HepG2 (cell line): ENCODE measurements at regions not wholly inside any gene's neighbourhood (a gene's known extent, or its start where the extent isn't known, plus 50 kb on each side); places are given as distances from the start of the nearest gene placed in this dataset.

Source experiments
- ATAC-seq: fragments of 200-7000 bp; cut with Tn5 transposase; 3 replicates; pipeline ENCODE4 v1.9.1; 2020; ENCODE audit warnings: mild to moderate bottlenecking, moderate library complexity
- BruUV-seq: library from RNA; stranded (reverse); fragments of 400-500 nt; replicated peaks from 2 replicates; lab custom pipeline; 2021; lab: Mats Ljungman, UMichigan
- CTCF ChIA-PET: fragments of 300-600 bp; formaldehyde crosslinking; extraction: SDS; loops from one replicate; lab custom pipeline; 2021; ENCODE audit warnings: low total read pairs, inconsistent platforms, low intra/inter-chr PET ratio; lab: Yijun Ruan, JAX
- POLR2A ChIA-PET: fragments of 350-600 bp; sonication (Branson Sonifier 250); formaldehyde crosslinking; loops from one replicate; lab custom pipeline; 2020; ENCODE audit warnings: antibody characterized with exemption, inconsistent platforms; lab: Yijun Ruan, JAX
- DNase-seq: peaks from one replicate; pipeline ENCODE4 v3.0.0-alpha.2; 2015; ENCODE audit warnings: low spot score
- FAIRE-seq: peaks from 3 replicates; lab custom pipeline; 2011; peaks lifted over from hg19 to GRCh38; lab: Jason Lieb, UNC
- H2AFZ ChIP-seq: one replicate; pipeline ENCODE4 v1.6.1; 2011; ENCODE audit warnings: low read length, inconsistent platforms
- H3K27ac ChIP-seq: fragments of 300-600 bp; 3 replicates; pipeline ENCODE4 v1.8.0; 2011; ENCODE audit warnings: mixed run types, mild to moderate bottlenecking, mixed read lengths, low read length, inconsistent platforms; ENCODE audit not compliant: insufficient read depth; ENCODE audit errors: extremely low read length
- H3K27me3 ChIP-seq, 2 experiments: fragments of 200-600 bp in 1 of 2; 2 replicates in 1 of 2; 3 replicates in 1 of 2; pipeline versions ENCODE4 v1.6.0 to v1.8.0; 2011; ENCODE audit warnings: low read length in 2 of 2, mild to moderate bottlenecking in 2 of 2, moderate library complexity in 2 of 2, inconsistent platforms in 1 of 2; ENCODE audit not compliant: insufficient read depth in 2 of 2, control insufficient read depth in 1 of 2
- H3K36me3 ChIP-seq, 2 experiments: fragments of 200-600 bp in 1 of 2; replicated peaks in 1 of 2; 2 replicates in 1 of 2; 3 replicates in 1 of 2; pipeline versions ENCODE4 v1.5.1 to v1.8.0; 2011; ENCODE audit warnings: low read length in 2 of 2, inconsistent platforms in 1 of 2; ENCODE audit not compliant: insufficient read depth in 2 of 2, control insufficient read depth in 1 of 2
- H3K4me1 ChIP-seq: 2 replicates; pipeline ENCODE4 v1.5.1; 2012; ENCODE audit warnings: low read length, inconsistent platforms; ENCODE audit not compliant: insufficient read depth
- H3K4me2 ChIP-seq: 2 replicates; pipeline ENCODE4 v1.6.0; 2011; ENCODE audit warnings: low read depth, low read length, inconsistent platforms
- H3K4me3 ChIP-seq, 3 experiments: fragments of 200-600 bp in 1 of 3; sonication (generic), shearing (Covaris generic) in 1 of 3; replicated peaks in 1 of 3; 2 replicates each; pipeline ENCODE4 v1.5.1; 2011 to 2016; ENCODE audit warnings: low read length in 3 of 3, inconsistent platforms in 2 of 3, low read depth in 2 of 3, mild to moderate bottlenecking in 2 of 3, control low read depth in 1 of 3, mixed read lengths in 1 of 3; ENCODE audit not compliant: insufficient read depth in 1 of 3
- H3K79me2 ChIP-seq: one replicate; pipeline ENCODE4 v1.6.1; 2011; ENCODE audit warnings: low read length, inconsistent platforms; ENCODE audit not compliant: insufficient read depth
- H3K9ac ChIP-seq: 2 replicates; pipeline ENCODE4 v1.6.0; 2011; ENCODE audit warnings: mild to moderate bottlenecking, low read depth, low read length, inconsistent platforms; ENCODE audit not compliant: insufficient read depth
- H3K9me3 ChIP-seq: 2 replicates; pipeline ENCODE4 v1.5.1; 2012; ENCODE audit warnings: mild to moderate bottlenecking, low read length
- H4K20me1 ChIP-seq: 2 replicates; pipeline ENCODE4 v1.6.0; 2011; ENCODE audit warnings: inconsistent platforms, mild to moderate bottlenecking, low read length, moderate library complexity; ENCODE audit not compliant: insufficient read depth
- ATRX ChIP-seq: sonication (generic); formaldehyde crosslinking; IDR thresholded peaks from 2 replicates; pipeline ENCODE4 v1.4.0; 2020; ENCODE audit warnings: missing genetic modification reagents, borderline replicate concordance
- CENPT ChIP-seq: sonication (generic); formaldehyde crosslinking; IDR thresholded peaks from 2 replicates; pipeline ENCODE4 v1.8.0; 2022; ENCODE audit warnings: low read depth, mild to moderate bottlenecking, moderate library complexity, missing genetic modification reagents
- DDIT3 ChIP-seq: sonication (generic); formaldehyde crosslinking; IDR thresholded peaks from 2 replicates; pipeline ENCODE4 v1.4.0; 2020; ENCODE audit warnings: mild to moderate bottlenecking, missing genetic modification reagents
- GTF3A ChIP-seq: sonication (generic); formaldehyde crosslinking; conservative IDR thresholded peaks from 2 replicates; pipeline ENCODE4 v1.4.0; 2020; ENCODE audit warnings: mild to moderate bottlenecking, missing genetic modification reagents
- SP1 ChIP-seq, 2 experiments: fragments of 450-650 bp in 1 of 2; sonication (generic) in 1 of 2; formaldehyde crosslinking in 1 of 2; IDR thresholded peaks; 2 replicates each; pipeline versions ENCODE4 v1.4.0 to v1.6.1; 2016 to 2020; ENCODE audit warnings: missing genetic modification reagents in 1 of 2
- ZBTB37 ChIP-seq: sonication (generic); formaldehyde crosslinking; IDR thresholded peaks from 2 replicates; pipeline ENCODE4 v1.4.0; 2020; ENCODE audit warnings: mild to moderate bottlenecking, missing genetic modification reagents
- ZNF232 ChIP-seq: sonication (generic); formaldehyde crosslinking; IDR thresholded peaks from 2 replicates; pipeline ENCODE4 v1.4.0; 2020; ENCODE audit warnings: missing genetic modification reagents, borderline replicate concordance
- ZNF24 ChIP-seq: fragments of 450-650 bp; IDR thresholded peaks from 2 replicates; pipeline ENCODE4 v1.6.1; 2017; ENCODE audit warnings: antibody characterized with exemption, mild to moderate bottlenecking
- ZNF264 ChIP-seq: sonication (generic); formaldehyde crosslinking; IDR thresholded peaks from 2 replicates; pipeline ENCODE4 v1.4.0; 2020; ENCODE audit warnings: missing genetic modification reagents
- ZNF432 ChIP-seq: sonication (generic); formaldehyde crosslinking; IDR thresholded peaks from 2 replicates; pipeline ENCODE4 v1.5.0; 2020; ENCODE audit warnings: missing genetic modification reagents, mild to moderate bottlenecking, borderline replicate concordance
- ZNF552 ChIP-seq: sonication (generic); formaldehyde crosslinking; IDR thresholded peaks from 2 replicates; pipeline ENCODE4 v1.9.0; 2022; ENCODE audit warnings: missing genetic modification reagents, mild to moderate bottlenecking, borderline replicate concordance
- ZNF749 ChIP-seq: sonication (generic); formaldehyde crosslinking; IDR thresholded peaks from 2 replicates; pipeline ENCODE4 v1.8.0; 2022; ENCODE audit warnings: mild to moderate bottlenecking, missing genetic modification reagents, moderate library complexity, borderline replicate concordance
- ZNF788 ChIP-seq: sonication (generic); formaldehyde crosslinking; IDR thresholded peaks from 2 replicates; pipeline ENCODE4 v1.5.0; 2020; ENCODE audit warnings: mild to moderate bottlenecking, missing genetic modification reagents, borderline replicate concordance
- WGBS: methylation state at CpG from one replicate; pipeline ENCODE4 v1.1.6; 2017; ENCODE audit warnings: low lambda C conversion rate; 5-methylcytosine and 5-hydroxymethylcytosine counted together
- in situ Hi-C: cut with HindIII; loops from 2 replicates; pipeline ENCODE4 v1.10.0; 2017; ENCODE audit warnings: low pct_unique_long_range_greater_than_20kb; ENCODE audit not compliant: extremely low pct_ligation_motif_present
- intact Hi-C: fragments of 100-400 bp; cut with micrococcal nuclease; formaldehyde crosslinking; loops from one replicate; pipeline ENCODE4 v1.10.0; 2022; ENCODE audit not compliant: unreplicated experiment

GRCh38 chr6:139594333-139594965 lies 220.0 kb upstream of the CITED2 start:
- peaks cover 42% of the 10 kb centered on the region for H3K4me1 ChIP-seq
- intact Hi-C loops (no loop called here), in situ Hi-C loops (no loop called here)
- no peak for TF ChIP-seq GTF3A
- TF ChIP-seq ZNF552, result no peak
- no peak for TF ChIP-seq ZNF432 (CRISPR knock-in tag)
- no peak for TF ChIP-seq ZNF24
- TF ChIP-seq DDIT3 (CRISPR knock-in tag), result no peak
- no peak for TF ChIP-seq ATRX (CRISPR knock-in tag)
- TF ChIP-seq SP1 (IDR thresholded peaks at IDR 0.05), result no peak
- no peak for TF ChIP-seq SP1 (CRISPR knock-in tag; IDR thresholded peaks at IDR 0.05)
- no peak for TF ChIP-seq CENPT (CRISPR knock-in tag)
- TF ChIP-seq ZNF788 (CRISPR knock-in tag), result no peak
- no peak for TF ChIP-seq ZNF232 (CRISPR knock-in tag)
- no peak for TF ChIP-seq ZNF264 (CRISPR knock-in tag)
- no peak for TF ChIP-seq ZBTB37
- TF ChIP-seq ZNF749, result no peak
- H3K27ac ChIP-seq, result no peak overlapping the region
- FAIRE-seq, result no peak
- H3K9me3 ChIP-seq, result no peaks in the 10 kb centered on the region
- ChIA-PET POLR2A (interaction anchor here (1.9 kb wide), 1 partner anchor 220 kb away, joined by 6 read pairs; the partner anchor contains the start of gene CITED2), CTCF (no interaction called here)
- 80% methylated on average over 8 of the region's 8 CpGs for WGBS
- no peak for ATAC-seq
- H3K79me2 ChIP-seq, result no peaks in the 10 kb centered on the region
- BruUV-seq, result no TSS peak
- H3K4me3 ChIP-seq, result no peak overlapping the region
- no peaks in the 10 kb centered on the region for H3K27me3 ChIP-seq
- H2AFZ ChIP-seq, result no peak overlapping the region
- no peak for DNase-seq
- no peak overlapping the region for H3K9ac ChIP-seq
- H3K4me2 ChIP-seq, result no peak overlapping the region
- no peaks in the 10 kb centered on the region for H4K20me1 ChIP-seq
- no peaks in the 10 kb centered on the region for H3K36me3 ChIP-seq
